GM19395 (cell line): ENCODE measurements at regions not wholly inside any gene's neighbourhood (a gene's known extent, or its start where the extent isn't known, plus 50 kb on each side); places are given as distances from the start of the nearest gene placed in this dataset.
"Not testable (repeated sequence)": the region's sequence is repeated elsewhere in the genome, so short reads cannot be mapped to it uniquely, and the experiment has no call there.

Experiments used
- ATAC-seq: cut with Tn5 transposase; IDR thresholded peaks from one replicate; pipeline ENCODE4 v1.9.1; 2021; ENCODE audit warnings: mild to moderate bottlenecking, moderate library complexity; ENCODE audit not compliant: unreplicated experiment

DNA sequence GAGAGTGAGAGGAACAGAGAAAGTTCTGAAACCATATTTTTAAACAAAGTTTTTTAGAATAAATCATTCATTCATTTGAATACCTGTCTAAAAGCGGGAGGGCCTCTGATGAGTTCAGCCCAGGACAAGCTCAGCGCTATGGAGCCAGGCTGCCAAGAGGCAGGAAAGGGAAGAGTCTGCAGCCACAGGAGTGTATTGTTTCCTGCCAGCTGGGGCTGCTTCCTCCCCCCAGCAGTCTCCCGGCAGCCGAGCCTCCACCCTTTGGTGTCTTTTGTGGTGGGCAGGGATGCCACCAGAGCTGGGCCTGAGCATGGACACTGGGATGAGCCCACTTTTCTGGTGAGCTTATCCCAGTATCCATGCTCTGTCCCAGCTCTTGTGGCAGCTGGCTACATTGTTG is 199.5 kb upstream of the TPRG1 start:
- no peak for ATAC-seq

- ATAC-seq: no peak
These were observed 196.7 kb upstream of the TPRG1 start for GRCh38 chr3:188974856-188975599.

DNA sequence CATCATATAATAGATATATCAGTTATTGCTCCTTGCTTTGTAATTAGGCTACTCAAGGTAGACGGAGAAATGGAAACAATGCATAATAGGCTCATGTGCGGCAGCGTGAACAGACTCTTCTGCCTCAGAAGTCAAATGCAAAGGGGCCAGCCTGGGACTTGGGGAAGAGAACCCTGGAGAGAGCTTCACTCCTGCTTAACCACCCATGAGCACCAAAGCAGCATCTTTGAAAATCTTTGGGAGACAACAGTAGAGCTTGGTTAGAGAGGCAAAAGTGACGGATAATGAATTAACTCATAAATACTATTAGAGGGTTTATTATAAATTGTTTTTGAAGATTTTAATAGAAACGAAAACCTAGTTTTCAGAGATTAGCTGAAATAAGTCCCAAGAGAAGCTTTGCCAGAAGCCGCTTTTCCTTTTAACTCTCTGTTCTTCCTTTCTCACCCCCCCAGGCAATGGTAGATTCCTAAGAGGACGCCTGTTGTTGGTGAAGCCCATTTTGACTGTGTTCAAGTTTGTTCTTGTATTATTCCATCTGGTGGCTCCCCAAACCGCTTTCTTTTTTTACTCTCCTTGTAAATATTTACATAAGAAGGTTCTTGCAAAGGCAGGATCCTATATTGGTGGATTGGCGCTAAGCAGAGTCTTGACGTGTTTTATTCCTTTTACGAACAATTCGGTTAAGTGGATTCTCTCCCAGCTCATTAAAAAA is 196.0 kb upstream of the TPRG1 start:
- ATAC-seq: no peak

DNA sequence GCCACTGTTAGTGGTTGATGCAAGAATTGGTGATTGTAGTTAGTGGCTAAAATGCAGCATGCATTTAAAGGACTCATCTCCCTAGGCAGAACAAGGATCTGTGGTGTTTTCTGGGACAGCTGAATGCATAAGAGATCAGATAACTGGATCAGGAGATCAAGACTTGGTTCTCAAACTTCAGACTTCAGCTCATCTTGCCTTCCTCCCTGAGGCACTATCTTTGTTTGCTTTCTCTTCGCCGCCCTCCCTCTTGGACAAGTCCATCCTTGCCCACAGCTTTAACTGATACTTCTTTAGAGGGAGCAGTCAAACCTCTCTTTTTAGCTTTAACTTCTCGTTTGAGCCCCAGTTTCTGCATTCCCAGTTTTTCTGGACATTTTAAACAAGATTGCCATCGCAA is 195.4 kb upstream of the TPRG1 start:
- ATAC-seq: no peak

DNA sequence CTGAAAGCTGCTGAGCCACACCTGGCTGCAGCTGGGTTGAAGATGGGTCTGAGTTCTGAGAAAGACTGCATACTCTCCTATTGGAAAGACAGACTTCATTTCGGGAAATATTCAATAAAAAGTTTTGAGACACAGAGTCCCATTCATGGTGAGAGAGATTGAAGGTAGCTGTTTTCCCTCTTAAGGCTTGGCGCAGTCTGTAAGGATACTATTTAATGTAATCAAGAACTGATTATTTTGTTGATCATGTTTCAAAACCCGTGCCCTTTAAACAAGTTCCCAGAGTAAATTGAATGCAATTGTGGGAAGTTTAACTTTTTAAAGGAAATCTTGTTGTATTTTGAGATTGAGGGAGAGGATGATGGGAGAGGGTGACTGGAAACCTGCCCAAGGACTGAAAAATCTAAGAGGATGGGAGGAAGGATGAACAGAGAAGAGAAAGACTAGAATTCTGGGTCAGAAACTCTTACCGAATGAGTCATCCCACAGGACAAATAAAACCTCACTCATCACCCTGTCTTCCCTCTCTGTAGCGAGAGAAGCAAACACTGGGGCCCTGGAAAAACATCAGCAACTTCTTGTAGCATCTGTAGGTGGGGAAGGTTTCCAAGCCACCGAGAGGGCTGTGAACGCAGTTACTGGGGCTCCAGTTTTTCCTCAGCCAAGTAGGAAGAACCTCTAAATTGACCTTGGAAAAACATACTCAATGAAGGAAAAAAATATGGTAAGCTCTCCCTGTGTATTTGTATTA is 193.2 kb upstream of the TPRG1 start:
- no peak for ATAC-seq

- ATAC-seq: no peak
These were observed 192.5 kb upstream of the TPRG1 start for GRCh38 chr3:188979248-188979647.

- no peak for ATAC-seq
These were observed 192.0 kb upstream of the TPRG1 start for GRCh38 chr3:188979669-188980310.

- no peak for ATAC-seq
These were observed 178.6 kb upstream of the TPRG1 start for GRCh38 chr3:188993181-188993580.

DNA sequence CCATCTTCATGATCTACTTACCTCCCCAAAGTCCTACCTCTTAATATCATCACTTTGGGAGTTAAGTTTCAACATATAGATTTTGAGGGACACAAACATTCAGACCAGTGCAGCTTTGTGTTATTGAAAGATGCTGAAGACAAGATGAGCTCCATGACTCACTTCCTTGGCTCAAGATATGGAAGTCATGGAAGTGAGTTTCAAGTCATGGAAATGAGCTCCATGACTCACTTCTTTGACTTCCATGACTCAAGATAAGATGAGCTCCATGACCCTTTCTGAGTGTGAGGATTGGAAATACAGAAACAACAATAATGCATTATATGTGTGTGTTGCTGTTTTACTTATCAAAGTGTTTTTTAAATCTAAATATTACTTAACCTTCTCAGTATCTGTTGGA is 170.2 kb upstream of the TPRG1 start:
- ATAC-seq: no peak

- ATAC-seq: no peak
These were observed 168.4 kb upstream of the TPRG1 start for GRCh38 chr3:189003410-189003809.

GRCh38 chr3:189013224-189013888 is 158.4 kb upstream of the TPRG1 start:
- ATAC-seq: no peak

GRCh38 chr3:189014526-189014925 is 157.2 kb upstream of the TPRG1 start:
- ATAC-seq: no peak

- ATAC-seq: not testable (repeated sequence)
These were observed 148.9 kb upstream of the TPRG1 start for GRCh38 chr3:189022576-189023466.

DNA sequence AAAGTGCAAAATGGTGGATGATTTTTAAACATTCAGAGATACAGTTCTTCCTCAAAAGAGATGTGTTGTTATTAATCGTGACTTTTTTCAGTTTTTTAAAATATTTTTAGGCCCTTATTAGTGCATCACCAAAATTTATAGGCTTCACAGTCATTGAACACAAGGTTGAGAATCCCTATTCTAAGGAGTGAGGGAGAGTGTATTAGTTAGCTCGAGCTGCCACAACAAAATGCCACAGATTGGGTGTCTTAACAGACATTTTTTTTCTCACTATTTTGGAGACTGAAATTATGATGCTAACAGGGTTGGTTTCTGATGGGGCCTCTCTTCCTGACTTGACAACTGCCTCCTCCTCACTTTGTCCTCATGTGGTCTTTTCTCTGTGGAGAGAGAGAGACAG is 145.9 kb upstream of the TPRG1 start:
- no peak for ATAC-seq

DNA sequence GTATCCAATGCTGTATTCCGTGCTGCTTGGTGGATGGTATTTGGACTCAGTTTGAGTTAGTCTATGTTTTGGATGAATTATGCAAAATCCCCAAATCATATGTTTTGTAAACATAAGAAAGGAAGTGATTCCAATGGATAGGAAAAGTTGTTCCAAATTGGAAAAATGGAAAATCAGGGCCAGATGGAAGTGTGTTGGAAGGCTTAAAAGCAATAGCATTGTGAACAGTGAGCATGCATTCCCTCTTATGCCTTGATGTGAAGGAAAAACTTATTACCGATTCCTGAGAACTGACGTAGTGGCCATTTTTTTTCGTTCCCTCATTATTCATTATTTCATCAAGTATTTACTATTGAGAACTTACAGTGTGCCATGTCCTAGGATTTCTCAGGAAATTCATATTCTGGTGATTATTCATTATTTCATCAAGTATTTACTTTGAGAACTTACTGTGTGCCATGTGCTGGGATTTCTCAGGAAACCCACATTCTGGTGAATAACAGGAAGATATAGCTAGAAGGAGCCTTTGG is 144.1 kb upstream of the TPRG1 start:
- no peak for ATAC-seq

GRCh38 chr3:189038773-189039745 is 132.7 kb upstream of the TPRG1 start:
- ATAC-seq: no peak

DNA sequence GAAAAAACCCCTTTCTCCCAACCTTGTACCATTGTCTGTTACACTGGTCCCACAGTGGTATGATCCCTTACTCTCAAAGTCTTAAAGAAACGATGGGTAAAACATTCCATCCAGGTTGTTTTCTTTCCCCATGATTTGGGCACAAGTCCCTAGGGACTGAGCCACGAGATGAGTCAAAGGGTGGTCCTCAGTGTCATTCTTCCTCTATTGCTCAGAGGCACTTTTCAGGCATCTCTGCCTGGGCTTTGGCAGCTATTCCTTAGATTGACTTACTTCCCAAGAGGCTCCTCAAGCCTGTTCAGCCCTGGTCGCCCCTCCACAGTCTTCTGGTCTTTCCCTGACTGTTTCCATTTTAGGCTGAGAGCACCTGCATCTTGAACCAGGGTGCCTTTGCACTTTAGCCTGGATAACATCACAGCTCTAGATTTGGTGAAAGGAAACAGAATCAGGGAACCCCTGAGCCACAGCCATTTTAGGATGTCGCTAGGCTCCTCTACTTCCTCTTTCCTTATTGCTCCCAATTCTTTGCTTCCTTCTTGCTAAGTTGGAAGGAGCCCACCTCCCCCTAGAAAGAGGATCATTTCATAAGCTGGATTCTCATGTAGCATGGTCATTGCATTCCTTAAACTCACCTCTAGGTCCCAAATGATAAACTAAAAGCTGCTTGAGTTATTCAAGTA is 131.0 kb upstream of the TPRG1 start:
- ATAC-seq: no peak
